GM18520 (cell line): ENCODE measurements at regions not wholly inside any gene's neighbourhood (a gene's known extent, or its start where the extent isn't known, plus 50 kb on each side); places are given as distances from the start of the nearest gene placed in this dataset.

ENCODE experiments used
- ATAC-seq: cut with Tn5 transposase; IDR thresholded peaks from one replicate; pipeline ENCODE4 v1.9.1; 2021; ENCODE audit not compliant: unreplicated experiment

DNA sequence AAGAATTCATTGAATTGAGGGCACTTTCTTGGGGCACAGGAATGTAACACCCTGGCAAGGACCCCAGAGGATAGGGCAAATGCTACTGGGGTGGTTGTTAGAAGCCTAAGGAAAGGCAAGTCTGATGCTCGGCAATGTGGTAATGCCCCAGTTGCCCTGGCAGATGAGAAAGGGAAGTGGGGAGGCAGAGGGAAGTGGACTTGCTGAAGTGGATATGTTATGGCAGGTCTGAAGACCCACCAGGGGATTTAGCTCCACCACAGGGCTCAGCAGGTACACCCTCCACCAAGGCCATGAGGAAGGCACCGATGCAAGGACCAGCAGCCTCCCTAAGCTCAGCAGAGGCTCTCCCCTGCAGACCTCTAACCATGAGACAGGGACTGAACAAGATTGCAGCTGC, 184.8 kb downstream of the IRX5 start:
- ATAC-seq, result no peak

- ATAC-seq, result no peak
Observed at GRCh38 chr16:55116165-55116920, 185.7 kb downstream of the IRX5 start.

DNA sequence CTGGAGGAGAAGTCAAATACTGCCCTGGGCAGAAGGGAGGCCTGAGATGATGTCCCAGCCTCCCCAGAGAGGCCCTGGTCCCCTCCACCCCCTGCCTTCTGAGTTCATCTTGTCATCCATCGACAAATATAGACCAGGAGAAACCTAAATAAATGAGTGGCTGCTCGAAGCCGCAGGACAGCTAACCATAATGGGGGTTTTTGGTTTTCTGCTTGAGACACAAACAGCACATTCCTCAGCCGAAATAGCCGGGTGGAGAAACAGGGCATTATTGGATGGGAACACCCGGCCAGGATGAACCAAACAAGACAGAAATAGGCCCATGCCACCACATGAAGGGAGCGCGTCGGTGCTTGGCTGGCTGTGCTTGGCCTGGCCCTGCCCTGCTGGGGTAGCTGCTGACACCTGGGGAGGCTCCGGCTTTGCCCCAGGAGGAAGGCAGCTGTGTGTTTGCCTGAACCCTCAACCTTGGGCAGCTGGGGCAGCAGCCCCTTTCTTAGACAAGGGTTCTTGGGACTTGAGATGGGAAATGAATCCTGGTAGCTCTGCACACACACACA, 188.1 kb downstream of the IRX5 start:
- ATAC-seq, result no peak

DNA sequence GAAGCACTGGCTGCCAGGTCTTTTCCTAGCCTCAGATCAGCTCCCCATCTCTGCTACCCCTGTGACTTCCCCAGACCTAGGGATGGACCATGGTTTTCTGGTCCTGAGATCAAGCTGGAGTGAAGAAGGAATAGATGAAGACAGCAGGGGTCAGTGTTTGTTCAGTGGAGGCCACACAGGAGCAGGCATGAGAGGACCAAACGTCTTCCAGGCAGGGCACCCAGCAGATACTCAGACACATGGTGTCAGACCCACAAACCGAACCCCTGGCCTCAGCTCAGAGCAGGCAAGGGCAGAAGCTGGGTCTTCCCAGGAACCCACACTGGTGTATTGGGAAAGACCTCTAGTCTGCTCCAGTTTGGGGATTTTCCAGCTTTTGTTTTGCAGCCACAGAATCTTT, 189.7 kb downstream of the IRX5 start:
- no peak for ATAC-seq

DNA sequence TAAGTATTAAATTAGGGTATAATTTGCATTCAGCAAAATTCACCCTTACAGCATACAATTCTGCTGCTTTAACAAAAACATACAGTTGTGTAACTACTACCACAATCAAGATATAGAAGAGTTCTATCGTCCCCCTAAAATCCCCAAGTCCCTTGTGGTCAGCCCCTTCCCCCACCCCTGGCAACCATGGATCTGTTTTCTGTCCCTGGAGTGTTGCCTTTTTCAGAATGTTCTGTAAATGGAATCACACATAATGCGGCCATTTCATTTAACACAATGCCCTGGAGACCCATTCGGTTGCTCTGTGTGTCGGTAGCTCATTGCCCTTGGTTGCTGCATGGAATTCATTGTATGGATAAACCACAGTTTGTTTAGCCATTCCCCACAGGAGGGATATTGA, 190.2 kb downstream of the IRX5 start:
- no peak for ATAC-seq

DNA sequence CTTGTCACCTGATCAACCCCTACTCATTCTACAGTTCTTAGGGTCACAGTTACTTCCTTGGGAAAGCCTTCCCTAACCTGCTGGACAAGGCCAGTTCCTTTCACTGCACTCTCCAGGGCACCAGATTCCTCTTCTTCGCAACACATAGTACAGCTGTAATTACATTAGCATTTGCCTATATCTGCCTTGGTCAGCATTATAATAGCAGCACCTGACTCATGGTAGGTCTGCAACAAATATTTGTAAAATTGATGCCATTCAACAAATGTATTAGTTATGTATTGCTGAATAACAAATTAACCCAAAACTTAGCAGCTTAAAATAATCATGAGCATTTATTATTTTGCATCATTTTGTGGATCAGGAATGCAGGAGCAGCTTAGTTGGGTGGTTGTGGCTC, 193.0 kb downstream of the IRX5 start:
- no peak for ATAC-seq

DNA sequence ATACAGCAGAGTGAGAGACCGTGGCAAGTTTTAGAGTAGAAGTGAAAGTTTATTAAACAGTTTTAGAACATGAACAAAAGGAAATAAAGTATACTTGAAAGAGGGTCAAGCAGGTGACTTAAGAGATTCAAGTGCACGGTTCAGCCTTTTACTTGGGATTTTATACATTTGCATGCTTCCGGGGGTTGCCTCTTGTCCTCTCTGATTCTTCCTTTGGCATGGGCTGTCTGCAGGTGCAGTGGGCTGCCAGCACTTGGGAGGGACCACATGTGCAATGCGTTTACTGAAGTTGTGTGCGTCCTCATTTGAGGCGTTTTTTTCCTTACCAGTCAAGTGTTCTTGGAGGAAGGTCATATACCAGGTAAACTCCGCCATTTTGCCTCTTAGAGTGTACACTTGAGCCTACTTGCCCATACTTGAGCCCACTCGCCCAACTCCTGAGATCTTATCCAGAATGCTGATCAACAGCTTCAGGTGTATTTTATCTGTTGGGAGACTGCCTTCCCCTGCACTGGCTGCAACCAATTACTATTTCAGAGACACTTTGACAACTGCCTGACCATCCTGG, 195.2 kb downstream of the IRX5 start:
- no peak for ATAC-seq

- ATAC-seq, result no peak
Observed at GRCh38 chr16:55126456-55126855, 195.8 kb downstream of the IRX5 start.

DNA sequence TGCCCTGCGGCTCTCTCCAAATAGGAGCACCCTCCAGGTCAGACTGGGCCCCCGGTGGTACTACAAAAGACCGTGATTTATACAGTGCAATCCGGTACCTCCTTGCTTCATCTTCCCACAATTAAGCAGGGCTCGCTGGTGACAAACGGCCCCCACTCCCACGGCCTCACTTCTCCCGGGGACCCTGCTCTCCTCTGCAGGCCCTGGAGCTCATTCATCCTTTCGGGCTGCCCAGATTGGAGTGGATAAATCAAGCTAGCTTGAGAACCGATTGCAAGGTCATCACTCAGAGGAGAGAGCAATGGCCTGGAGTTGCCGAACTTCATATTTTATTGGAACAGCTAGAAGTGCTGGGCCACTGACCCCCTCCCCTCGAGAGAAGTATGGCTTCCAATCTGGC, 193.5 kb upstream of the IRX6 start:
- ATAC-seq, result no peak

DNA sequence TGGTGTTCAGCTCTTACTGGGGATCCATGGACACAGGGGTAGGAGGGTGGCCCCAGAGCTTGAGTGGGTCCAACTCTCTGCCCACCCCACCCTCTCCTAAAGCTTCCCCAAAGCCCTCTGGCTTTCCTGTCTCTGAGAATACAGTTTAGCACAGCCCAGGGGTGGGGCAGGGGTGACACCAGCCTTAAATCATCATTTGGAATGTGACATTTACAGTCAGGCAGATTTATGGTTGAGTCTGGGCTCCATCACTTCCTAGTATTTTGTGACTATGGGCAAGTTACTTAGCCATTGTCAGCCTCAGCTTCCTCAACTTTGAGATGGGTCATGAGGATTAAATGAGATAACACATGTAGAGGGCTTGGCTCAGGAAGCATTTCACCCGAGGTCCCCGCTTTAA, 193.1 kb upstream of the IRX6 start:
- no peak for ATAC-seq

DNA sequence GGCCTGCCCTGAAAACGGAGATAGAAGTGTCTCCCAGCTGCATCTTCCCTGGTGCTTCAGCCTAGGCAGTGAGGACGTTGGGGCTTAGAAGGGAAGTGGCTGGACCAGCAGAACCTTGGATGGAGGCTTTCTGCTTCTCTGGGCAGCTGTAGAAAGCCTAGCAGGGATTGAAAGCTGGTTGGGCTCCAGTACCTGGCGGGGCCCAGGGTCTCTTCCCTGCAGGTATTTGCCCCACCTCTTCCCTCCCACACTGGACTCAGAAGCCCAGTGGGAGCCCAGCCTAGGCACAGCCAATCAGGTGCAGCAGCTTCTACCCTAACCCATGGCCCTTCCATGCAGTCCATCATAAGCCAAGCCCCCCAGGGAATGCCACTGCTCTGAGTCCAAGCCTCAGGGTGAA, 190.3 kb upstream of the IRX6 start:
- no peak for ATAC-seq

DNA sequence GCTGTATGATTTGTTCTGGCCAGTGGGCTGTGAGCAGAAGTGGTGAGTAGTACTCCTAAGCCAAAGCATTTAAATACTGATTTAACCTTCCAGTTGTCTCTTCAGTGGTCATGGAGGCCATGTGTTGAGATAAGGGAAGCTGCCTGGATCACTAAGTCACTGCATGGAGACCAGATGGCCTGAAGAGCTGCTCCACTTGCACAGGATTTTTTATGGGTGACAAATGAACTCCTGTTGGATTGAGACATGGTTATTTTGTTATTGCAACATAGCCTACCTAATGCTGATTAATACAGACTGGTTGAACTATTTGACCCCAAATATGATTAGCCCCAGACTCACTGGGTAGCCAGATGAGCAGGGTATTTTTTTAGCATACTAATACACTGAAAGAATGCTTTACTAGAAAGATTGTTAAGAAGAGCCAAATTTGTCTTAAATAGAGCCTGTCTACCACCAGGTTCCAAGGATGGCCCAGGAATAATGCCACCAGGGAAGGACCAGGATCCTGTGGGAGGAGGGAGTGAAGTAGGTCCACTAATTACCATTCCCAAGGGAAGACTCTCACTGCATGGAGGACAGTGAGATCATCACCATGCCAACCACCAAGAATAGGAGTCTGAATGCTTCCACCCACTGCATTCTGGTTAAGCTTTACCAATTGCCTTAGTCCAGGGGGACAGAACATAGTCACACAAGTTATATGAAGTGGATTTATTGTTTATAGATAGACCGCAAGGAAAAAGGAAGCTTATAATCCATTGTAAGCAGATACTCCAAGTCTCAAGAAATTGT, 187.4 kb upstream of the IRX6 start:
- no peak for ATAC-seq

GRCh38 chr16:55138298-55138697, 185.7 kb upstream of the IRX6 start:
- ATAC-seq, result no peak

GRCh38 chr16:55142405-55142804, 181.6 kb upstream of the IRX6 start:
- ATAC-seq, result no peak

GRCh38 chr16:55144651-55145050, 179.4 kb upstream of the IRX6 start:
- no peak for ATAC-seq

DNA sequence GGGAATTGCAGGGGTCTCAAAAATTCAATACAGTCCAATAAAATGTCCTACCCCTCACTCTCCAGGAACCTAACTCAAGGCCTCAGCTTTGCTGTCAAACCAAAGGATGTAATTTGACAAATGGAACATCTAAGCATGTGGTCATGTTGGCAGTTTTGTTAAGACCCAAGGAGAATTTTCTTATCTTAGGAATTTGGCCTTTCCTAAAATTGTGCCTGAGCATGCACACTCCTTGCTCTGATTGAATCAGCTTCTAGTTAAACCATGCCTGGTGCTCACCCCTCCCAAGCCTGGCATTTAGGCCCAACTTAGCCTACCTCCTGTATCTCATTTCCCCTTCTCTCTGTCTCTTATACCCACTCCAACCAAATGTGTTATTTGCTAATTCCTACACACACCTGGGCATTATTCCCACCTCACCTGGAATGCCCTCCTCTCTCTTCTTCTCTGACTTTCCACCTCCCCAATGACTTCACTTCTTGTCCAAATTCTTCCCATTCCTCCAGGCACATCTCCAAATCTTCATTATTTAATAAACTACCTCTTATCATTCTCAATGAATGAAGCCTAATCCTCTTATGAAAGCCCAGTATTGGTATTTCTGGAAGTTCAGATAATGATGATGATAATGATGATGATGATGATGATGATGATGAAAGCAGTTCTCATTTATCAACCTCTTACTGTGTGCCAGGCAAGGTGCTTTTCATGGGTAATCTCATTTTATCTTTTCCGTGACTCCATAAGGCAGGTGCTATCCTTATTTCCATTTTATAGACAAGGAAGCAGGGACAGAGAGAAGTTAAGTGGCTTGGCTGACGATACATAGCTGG, 178.0 kb upstream of the IRX6 start:
- no peak for ATAC-seq

DNA sequence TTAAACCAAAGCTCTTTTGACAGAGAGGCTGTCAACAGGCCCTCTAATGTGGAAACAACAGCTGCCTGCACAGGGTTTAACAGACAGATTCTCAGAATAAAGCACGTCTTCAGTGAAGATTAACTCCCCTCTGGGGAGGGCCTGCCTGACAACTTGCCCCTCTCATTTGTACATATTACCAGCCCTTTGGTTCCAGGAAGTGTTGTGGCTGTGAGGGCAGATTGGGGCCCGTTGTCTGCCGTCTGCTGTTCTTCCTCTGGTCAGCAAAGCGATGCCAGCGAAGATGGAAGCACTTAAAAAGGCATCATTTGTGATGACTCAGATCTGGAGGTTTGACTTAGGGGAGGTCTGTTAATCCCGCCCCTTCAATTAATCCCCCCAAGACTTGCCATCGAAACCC, 177.0 kb upstream of the IRX6 start:
- ATAC-seq, result no peak

DNA sequence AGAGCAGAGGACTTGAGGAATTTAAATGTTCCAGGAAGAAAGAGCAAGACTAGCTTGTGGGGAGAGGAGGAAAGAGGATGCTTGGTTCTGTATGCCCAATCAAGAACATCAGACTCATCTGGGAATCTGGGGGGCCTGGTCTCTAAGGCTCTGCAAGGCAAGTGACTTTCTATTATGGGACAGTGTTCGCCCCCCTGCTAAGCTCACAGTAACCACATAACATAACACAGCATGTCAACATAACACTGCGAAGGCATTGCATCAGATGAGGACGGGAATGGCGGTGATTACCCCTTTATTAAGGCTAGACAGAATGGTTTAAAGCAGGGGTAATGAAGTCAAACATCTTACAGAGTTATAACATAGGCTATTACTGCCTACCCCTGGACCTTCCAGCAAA, 176.6 kb upstream of the IRX6 start:
- no peak for ATAC-seq

GRCh38 chr16:55149622-55150021, 174.4 kb upstream of the IRX6 start:
- ATAC-seq, result no peak

- ATAC-seq, result no peak
Observed at GRCh38 chr16:55151561-55152305, 172.3 kb upstream of the IRX6 start.
